Mesenchymal stem cell (in vitro differentiated cells and primary cell): ENCODE measurements at regions not wholly inside any gene's neighbourhood (a gene's known extent, or its start where the extent isn't known, plus 50 kb on each side); places are given as distances from the start of the nearest gene placed in this dataset.
"Not testable (repeated sequence)": the region's sequence is repeated elsewhere in the genome, so short reads cannot be mapped to it uniquely, and the experiment has no call there.

Experiments used
- DNase-seq: peaks from one replicate; pipeline ENCODE4 v3.0.0-alpha.2; 2013
- H2AFZ ChIP-seq: one replicate; pipeline ENCODE4 v1.6.1; 2013; ENCODE audit warnings: low read depth, mild to moderate bottlenecking, control low read depth, inconsistent platforms, low read length, moderate library complexity
- H2AK5ac ChIP-seq: 2 replicates; pipeline ENCODE4 v1.6.1; 2013; ENCODE audit warnings: low read length, moderate library complexity, mild to moderate bottlenecking, inconsistent platforms; ENCODE audit not compliant: severe bottlenecking
- H2BK120ac ChIP-seq: one replicate; pipeline ENCODE4 v1.6.1; 2013; ENCODE audit warnings: low read depth, mild to moderate bottlenecking, inconsistent platforms, low read length, moderate library complexity
- H2BK12ac ChIP-seq, 2 experiments: one replicate each; pipeline ENCODE4 v1.6.1; 2013; ENCODE audit warnings: inconsistent platforms in 2 of 2, low read length in 2 of 2, mild to moderate bottlenecking in 2 of 2, moderate library complexity in 2 of 2, control low read depth in 1 of 2
- H2BK15ac ChIP-seq: one replicate; pipeline ENCODE4 v1.6.1; 2013; ENCODE audit warnings: mild to moderate bottlenecking, low read depth, inconsistent platforms; ENCODE audit not compliant: poor library complexity, severe bottlenecking
- H2BK5ac ChIP-seq: 2 replicates; pipeline ENCODE4 v1.6.1; 2013; ENCODE audit warnings: low read depth, mild to moderate bottlenecking, low read length, control low read depth, inconsistent platforms; ENCODE audit not compliant: poor library complexity, severe bottlenecking
- H3K14ac ChIP-seq, 2 experiments: one replicate each; pipeline ENCODE4 v1.6.1; 2013; ENCODE audit warnings: inconsistent platforms in 2 of 2, low read length in 2 of 2, control low read depth in 1 of 2, mild to moderate bottlenecking in 1 of 2, moderate library complexity in 1 of 2
- H3K18ac ChIP-seq, 2 experiments: one replicate each; pipeline ENCODE4 v1.6.1; 2013; ENCODE audit warnings: inconsistent platforms in 2 of 2, low read length in 2 of 2, control low read depth in 1 of 2, low read depth in 1 of 2, mild to moderate bottlenecking in 1 of 2
- H3K23ac ChIP-seq, 2 experiments: one replicate each; pipeline ENCODE4 v1.6.1; 2013; ENCODE audit warnings: inconsistent platforms in 2 of 2, low read length in 2 of 2, mild to moderate bottlenecking in 2 of 2, moderate library complexity in 2 of 2, control low read depth in 1 of 2
- H3K27ac ChIP-seq: 2 replicates; pipeline ENCODE4 v1.5.1; 2013; ENCODE audit warnings: mild to moderate bottlenecking, moderate library complexity, low read length, control low read depth, inconsistent platforms; ENCODE audit not compliant: poor library complexity, severe bottlenecking
- H3K27me3 ChIP-seq, 2 experiments: 2 replicates each; pipeline versions ENCODE4 v1.6.1 to v1.7.0; 2013; ENCODE audit warnings: low read length in 2 of 2, mild to moderate bottlenecking in 2 of 2, moderate library complexity in 2 of 2, control low read depth in 1 of 2, inconsistent platforms in 1 of 2; ENCODE audit not compliant: control insufficient read depth in 1 of 2, insufficient read depth in 1 of 2
- H3K36me3 ChIP-seq, 2 experiments: 2 replicates each; pipeline versions ENCODE4 v1.6.1 to v1.7.0; 2013; ENCODE audit warnings: low read length in 2 of 2, control low read depth in 1 of 2, inconsistent platforms in 1 of 2, low read depth in 1 of 2, mild to moderate bottlenecking in 1 of 2; ENCODE audit not compliant: insufficient read depth in 2 of 2, control insufficient read depth in 1 of 2
- H3K4ac ChIP-seq, 2 experiments: one replicate each; pipeline ENCODE4 v1.6.1; 2013; ENCODE audit warnings: inconsistent platforms in 2 of 2, low read length in 2 of 2, mild to moderate bottlenecking in 2 of 2, moderate library complexity in 2 of 2, control low read depth in 1 of 2, low read depth in 1 of 2
- H3K4me1 ChIP-seq: 2 replicates; pipeline ENCODE4 v1.6.1; 2013; ENCODE audit warnings: low read depth, low read length, control low read depth; ENCODE audit not compliant: control insufficient read depth, insufficient read depth
- H3K4me2 ChIP-seq: 2 replicates; pipeline ENCODE4 v1.6.1; 2013; ENCODE audit warnings: low read length, mild to moderate bottlenecking, inconsistent platforms; ENCODE audit not compliant: poor library complexity, severe bottlenecking
- H3K4me3 ChIP-seq, 2 experiments: 2 replicates each; pipeline versions ENCODE4 v1.5.1 to v1.7.0; 2013; ENCODE audit warnings: low read length in 2 of 2, mild to moderate bottlenecking in 2 of 2, control low read depth in 1 of 2, low read depth in 1 of 2; ENCODE audit not compliant: insufficient read depth in 1 of 2
- H3K79me1 ChIP-seq: replicated peaks from 2 replicates; pipeline ENCODE4 v1.6.1; 2013; ENCODE audit warnings: mild to moderate bottlenecking, control low read depth, low read length, inconsistent platforms; ENCODE audit not compliant: poor library complexity, severe bottlenecking
- H3K9ac ChIP-seq: 2 replicates; pipeline ENCODE4 v1.7.0; 2013; ENCODE audit warnings: mild to moderate bottlenecking, low read length, moderate library complexity
- H3K9me3 ChIP-seq: 2 replicates; pipeline ENCODE4 v1.7.0; 2013; ENCODE audit warnings: mild to moderate bottlenecking, low read length; ENCODE audit not compliant: control insufficient read depth
- H4K8ac ChIP-seq: one replicate; pipeline ENCODE4 v1.6.1; 2013; ENCODE audit warnings: inconsistent platforms, mild to moderate bottlenecking, low read length, moderate library complexity
- H4K91ac ChIP-seq: one replicate; pipeline ENCODE4 v1.6.1; 2013; ENCODE audit warnings: mild to moderate bottlenecking, low read length, inconsistent platforms
- WGBS: methylation state at CpG from one replicate; pipeline ENCODE4 v1.1.7; 2013; ENCODE audit warnings: mixed read lengths; 5-methylcytosine and 5-hydroxymethylcytosine counted together

DNA sequence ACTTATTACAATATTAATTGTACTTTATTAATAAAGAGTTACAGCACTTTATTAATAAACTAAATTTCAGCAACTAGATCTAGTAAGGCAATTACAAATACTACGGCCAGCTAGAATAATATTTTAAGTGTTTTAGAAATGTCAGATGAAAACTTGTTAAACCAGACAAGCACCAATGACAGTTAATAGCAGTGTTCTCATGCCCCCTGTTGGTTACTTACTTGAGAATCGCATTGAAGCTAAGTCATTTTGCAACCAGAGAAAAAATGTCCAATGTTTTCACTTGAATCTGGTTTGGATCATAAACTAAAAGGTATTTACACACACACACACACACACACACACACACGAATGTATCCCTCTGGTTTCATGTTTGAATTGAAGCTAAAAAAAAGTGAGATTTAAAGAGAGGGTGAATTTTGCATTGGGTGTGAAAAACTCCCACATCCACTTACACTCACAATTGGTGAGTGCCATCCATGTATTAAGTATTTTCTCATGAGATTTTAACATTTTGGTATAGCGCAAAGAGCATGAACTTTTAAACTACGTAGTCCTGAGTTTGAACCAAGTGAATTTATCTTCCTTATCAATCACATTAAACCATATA lies 347.7 kb downstream of the ZBBX start:
- Histone ChIP-seq H2BK12ac (no peak overlapping the region), H3K79me1 (no peaks in the 10 kb centered on the region), H3K4me3 (no peak overlapping the region), H2AK5ac (no peak overlapping the region), H3K18ac (no peak overlapping the region), H3K36me3 (no peaks in the 10 kb centered on the region), H2BK15ac (no peak overlapping the region), H3K23ac (no peak overlapping the region), H2BK120ac (no peak overlapping the region), H2BK5ac (no peak overlapping the region), H3K4ac (no peak overlapping the region), H4K91ac (no peak overlapping the region), H2AFZ (no peak overlapping the region), H3K4me1 (no peaks in the 10 kb centered on the region), H3K27me3 (no peaks in the 10 kb centered on the region), H3K27ac (no peak overlapping the region), H3K9me3 (no peaks in the 10 kb centered on the region), H3K4me2 (no peak overlapping the region), H3K14ac (no peak overlapping the region), H3K9ac (no peak overlapping the region), H4K8ac (no peak overlapping the region)
- WGBS = no CpG with 5 or more reads among the region's 5 CpGs
- DNase-seq = peak; percentile 71

DNA sequence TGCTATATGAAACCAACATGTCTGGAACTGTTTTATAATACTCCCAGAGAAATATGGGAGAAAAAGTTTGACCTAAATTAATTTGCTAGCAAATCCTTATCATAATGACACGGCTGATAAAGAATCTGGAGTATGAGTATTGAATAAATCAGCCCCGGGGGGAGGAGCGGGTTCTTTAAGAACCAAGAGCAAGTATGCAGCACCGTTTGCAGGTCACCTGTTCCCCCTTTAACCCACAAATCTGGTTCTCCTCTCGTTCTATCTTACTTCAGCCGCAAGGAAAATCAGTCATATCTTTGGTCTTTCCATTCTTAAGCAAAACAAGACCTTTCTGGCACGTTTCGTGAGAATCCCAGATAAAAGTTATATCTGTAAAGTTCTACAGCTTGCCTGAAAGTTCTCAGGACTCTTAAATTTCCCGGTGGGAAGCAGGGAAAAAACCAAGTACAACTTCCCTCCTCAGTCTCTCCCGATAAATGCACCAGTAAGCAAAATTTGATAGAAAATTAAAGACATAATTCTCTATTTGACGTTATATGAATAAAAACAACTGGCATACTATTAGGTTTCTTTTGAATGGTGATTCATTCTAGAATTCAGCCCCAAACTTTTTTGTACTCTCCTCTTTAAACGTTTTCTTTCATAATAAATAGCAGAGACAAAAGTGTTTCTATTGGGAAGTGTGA lies 348.6 kb downstream of the ZBBX start:
- no peak overlapping the region for H3K27ac ChIP-seq
- no peak overlapping the region for H3K4me3 ChIP-seq
- no peak overlapping the region for H2BK15ac ChIP-seq
- no peak overlapping the region for H3K14ac ChIP-seq
- H2AK5ac ChIP-seq = no peak overlapping the region
- H3K23ac ChIP-seq = no peak overlapping the region
- no peak overlapping the region for H3K4ac ChIP-seq
- H2BK5ac ChIP-seq = no peak overlapping the region
- 64% methylated on average over 9 of the region's 12 CpGs for WGBS
- no peak overlapping the region for H4K91ac ChIP-seq
- no peak overlapping the region for H2BK120ac ChIP-seq
- no peaks in the 10 kb centered on the region for H3K9me3 ChIP-seq
- H2AFZ ChIP-seq = no peak overlapping the region
- no peak overlapping the region for H3K18ac ChIP-seq
- no peaks in the 10 kb centered on the region for H3K36me3 ChIP-seq
- H3K4me1 ChIP-seq = no peaks in the 10 kb centered on the region
- no peaks in the 10 kb centered on the region for H3K27me3 ChIP-seq
- H3K79me1 ChIP-seq = no peaks in the 10 kb centered on the region
- no peak for DNase-seq
- H2BK12ac ChIP-seq = no peak overlapping the region
- H3K4me2 ChIP-seq = no peak overlapping the region
- no peak overlapping the region for H4K8ac ChIP-seq
- H3K9ac ChIP-seq = no peak overlapping the region

DNA sequence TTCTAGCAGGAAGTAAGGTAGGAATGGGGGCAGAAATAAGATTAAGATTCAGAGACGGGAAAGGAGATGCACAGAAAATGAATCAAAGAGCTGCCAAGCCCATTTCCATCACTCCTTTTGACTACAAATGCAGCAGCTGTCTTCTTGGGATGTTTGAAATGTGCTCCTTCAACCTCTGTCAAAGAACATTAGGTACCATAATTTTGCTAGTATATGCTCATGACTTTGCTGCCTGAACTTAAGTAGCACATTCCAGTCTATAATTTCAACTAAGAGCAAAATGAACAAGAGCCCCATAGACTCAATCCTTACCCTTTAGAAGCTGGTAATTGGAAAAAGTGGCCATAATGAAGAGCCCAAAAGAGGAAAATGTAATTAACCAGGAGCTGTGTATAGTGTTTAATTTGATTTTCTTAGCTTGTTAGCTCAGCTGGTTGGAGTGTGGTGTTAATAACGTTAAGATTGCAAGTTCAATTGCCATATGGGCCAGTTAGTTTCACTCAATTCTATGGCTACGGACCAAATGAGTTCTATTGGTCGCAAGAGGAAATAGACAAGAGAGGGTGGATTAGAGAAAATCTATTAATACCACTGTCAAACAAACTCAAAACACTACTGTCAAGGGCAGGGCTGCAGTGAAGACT lies 349.9 kb downstream of the ZBBX start:
- H3K36me3 ChIP-seq = no peaks in the 10 kb centered on the region
- WGBS = 82% methylated on average over 1 of the region's 4 CpGs
- no peak overlapping the region for H3K14ac ChIP-seq
- H3K79me1 ChIP-seq = no peaks in the 10 kb centered on the region
- H2AK5ac ChIP-seq = no peak overlapping the region
- no peak for DNase-seq
- no peak overlapping the region for H3K27ac ChIP-seq
- no peak overlapping the region for H3K23ac ChIP-seq
- H3K9me3 ChIP-seq = no peaks in the 10 kb centered on the region
- H3K18ac ChIP-seq = no peak overlapping the region
- no peak overlapping the region for H3K4me3 ChIP-seq
- no peak overlapping the region for H2BK12ac ChIP-seq
- H2BK5ac ChIP-seq = no peak overlapping the region
- H3K4me1 ChIP-seq = no peaks in the 10 kb centered on the region
- H4K91ac ChIP-seq = no peak overlapping the region
- no peak overlapping the region for H3K4me2 ChIP-seq
- H2BK15ac ChIP-seq = no peak overlapping the region
- no peak overlapping the region for H3K9ac ChIP-seq
- H2AFZ ChIP-seq = no peak overlapping the region
- no peak overlapping the region for H4K8ac ChIP-seq
- no peak overlapping the region for H3K4ac ChIP-seq
- no peaks in the 10 kb centered on the region for H3K27me3 ChIP-seq
- no peak overlapping the region for H2BK120ac ChIP-seq

DNA sequence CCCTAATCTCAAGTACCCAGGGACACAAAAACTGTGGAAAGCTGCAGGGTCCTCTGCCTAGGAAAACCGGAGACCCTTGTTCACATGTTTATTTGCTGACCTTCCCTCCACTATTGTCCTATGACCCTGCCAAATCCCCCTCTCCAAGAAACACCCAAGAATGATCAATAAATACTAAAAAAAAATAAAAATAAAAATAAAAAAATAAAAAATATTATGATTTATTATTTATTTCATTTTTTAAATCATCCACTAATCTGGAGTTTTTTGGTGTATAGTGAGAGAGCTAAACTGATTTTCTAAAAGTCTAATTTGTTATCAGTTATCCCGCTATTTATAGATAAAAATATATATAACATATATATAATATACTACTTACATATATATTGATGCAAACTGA lies 360.6 kb downstream of the ZBBX start:
- H3K79me1 ChIP-seq, H2BK5ac ChIP-seq, H3K36me3 ChIP-seq, H2AFZ ChIP-seq, H3K4me3 ChIP-seq, H3K4me2 ChIP-seq, H3K4ac ChIP-seq, H3K14ac ChIP-seq, H3K27me3 ChIP-seq, H4K91ac ChIP-seq, H3K9me3 ChIP-seq, H2AK5ac ChIP-seq, H2BK15ac ChIP-seq, H4K8ac ChIP-seq, H3K23ac ChIP-seq, DNase-seq, H2BK12ac ChIP-seq, H3K4me1 ChIP-seq, H3K27ac ChIP-seq, H2BK120ac ChIP-seq, H3K18ac ChIP-seq, H3K9ac ChIP-seq: not testable (repeated sequence)
- WGBS = no CpG with 5 or more reads among the region's 2 CpGs
